Fibroblast of lung (primary cell): ENCODE measurements at regions not wholly inside any gene's neighbourhood (a gene's known extent, or its start where the extent isn't known, plus 50 kb on each side); places are given as distances from the start of the nearest gene placed in this dataset.

ENCODE experiments used
- EZH2 ChIP-seq: IDR thresholded peaks from 2 replicates; pipeline ENCODE4 v1.5.1; 2012; ENCODE audit warnings: low read length, control low read depth, mild to moderate bottlenecking; ENCODE audit errors: missing control alignments
- TF ChIP-seq, protein P1 (sequence below), 2 donors: IDR thresholded peaks in 1 of 2; conservative IDR thresholded peaks in 1 of 2; 1 replicate in 1 of 2; 2 replicates in 1 of 2; pipeline ENCODE4 v1.5.1; 2011 to 2012; ENCODE audit warnings: low read length in 2 of 2, control low read depth in 1 of 2, inconsistent platforms in 1 of 2, low read depth in 1 of 2, mild to moderate bottlenecking in 1 of 2

DNA sequence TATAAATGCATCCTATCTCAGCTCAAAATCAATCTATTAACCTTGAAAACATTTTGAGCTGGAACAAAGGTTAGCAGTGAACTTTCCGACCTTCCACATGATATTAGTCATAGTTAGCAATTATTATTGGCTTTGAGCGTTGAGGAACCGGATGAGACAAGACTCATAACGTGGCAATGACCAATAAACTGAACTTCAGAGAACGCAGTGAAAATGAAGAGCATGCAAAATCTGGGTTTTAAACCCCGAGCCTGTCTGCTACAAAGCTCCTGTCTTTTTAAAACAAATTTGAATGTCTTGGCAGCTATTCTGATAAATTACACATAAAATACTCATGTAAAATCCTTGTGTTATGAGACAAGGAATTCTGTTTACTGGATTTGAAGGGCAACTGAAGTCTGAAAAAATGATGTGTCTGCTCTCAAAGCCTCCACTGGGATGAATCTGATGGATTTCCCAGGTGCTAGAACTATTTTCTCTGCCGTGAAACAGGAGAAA is 74.7 kb upstream of the ITGB1 start:
- TF ChIP-seq, protein P1, sequence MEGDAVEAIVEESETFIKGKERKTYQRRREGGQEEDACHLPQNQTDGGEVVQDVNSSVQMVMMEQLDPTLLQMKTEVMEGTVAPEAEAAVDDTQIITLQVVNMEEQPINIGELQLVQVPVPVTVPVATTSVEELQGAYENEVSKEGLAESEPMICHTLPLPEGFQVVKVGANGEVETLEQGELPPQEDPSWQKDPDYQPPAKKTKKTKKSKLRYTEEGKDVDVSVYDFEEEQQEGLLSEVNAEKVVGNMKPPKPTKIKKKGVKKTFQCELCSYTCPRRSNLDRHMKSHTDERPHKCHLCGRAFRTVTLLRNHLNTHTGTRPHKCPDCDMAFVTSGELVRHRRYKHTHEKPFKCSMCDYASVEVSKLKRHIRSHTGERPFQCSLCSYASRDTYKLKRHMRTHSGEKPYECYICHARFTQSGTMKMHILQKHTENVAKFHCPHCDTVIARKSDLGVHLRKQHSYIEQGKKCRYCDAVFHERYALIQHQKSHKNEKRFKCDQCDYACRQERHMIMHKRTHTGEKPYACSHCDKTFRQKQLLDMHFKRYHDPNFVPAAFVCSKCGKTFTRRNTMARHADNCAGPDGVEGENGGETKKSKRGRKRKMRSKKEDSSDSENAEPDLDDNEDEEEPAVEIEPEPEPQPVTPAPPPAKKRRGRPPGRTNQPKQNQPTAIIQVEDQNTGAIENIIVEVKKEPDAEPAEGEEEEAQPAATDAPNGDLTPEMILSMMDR (conservative IDR thresholded peaks at IDR 0.05 in 1 of 2, IDR thresholded peaks at IDR 0.05 in 1 of 2; ENCODE audit: low read depth in 1 of 2, low read length in 2 of 2), result no peak
- TF ChIP-seq EZH2, result no peak
